HepG2 (cell line): ENCODE measurements at regions not wholly inside any gene's neighbourhood (a gene's known extent, or its start where the extent isn't known, plus 50 kb on each side); places are given as distances from the start of the nearest gene placed in this dataset.

ENCODE experiments used
- ATAC-seq: fragments of 200-7000 bp; cut with Tn5 transposase; 3 replicates; pipeline ENCODE4 v1.9.1; 2020; ENCODE audit warnings: mild to moderate bottlenecking, moderate library complexity
- BruUV-seq: library from RNA; stranded (reverse); fragments of 400-500 nt; replicated peaks from 2 replicates; lab custom pipeline; 2021; lab: Mats Ljungman, UMichigan
- CTCF ChIA-PET: fragments of 300-600 bp; formaldehyde crosslinking; extraction: SDS; loops from one replicate; lab custom pipeline; 2021; ENCODE audit warnings: low total read pairs, inconsistent platforms, low intra/inter-chr PET ratio; lab: Yijun Ruan, JAX
- POLR2A ChIA-PET: fragments of 350-600 bp; sonication (Branson Sonifier 250); formaldehyde crosslinking; loops from one replicate; lab custom pipeline; 2020; ENCODE audit warnings: antibody characterized with exemption, inconsistent platforms; lab: Yijun Ruan, JAX
- DNase-seq: peaks from one replicate; pipeline ENCODE4 v3.0.0-alpha.2; 2015; ENCODE audit warnings: low spot score
- FAIRE-seq: peaks from 3 replicates; lab custom pipeline; 2011; peaks lifted over from hg19 to GRCh38; lab: Jason Lieb, UNC
- H2AFZ ChIP-seq: one replicate; pipeline ENCODE4 v1.6.1; 2011; ENCODE audit warnings: low read length, inconsistent platforms
- H3K27ac ChIP-seq: fragments of 300-600 bp; 3 replicates; pipeline ENCODE4 v1.8.0; 2011; ENCODE audit warnings: mixed run types, mild to moderate bottlenecking, mixed read lengths, low read length, inconsistent platforms; ENCODE audit not compliant: insufficient read depth; ENCODE audit errors: extremely low read length
- H3K27me3 ChIP-seq, 2 experiments: fragments of 200-600 bp in 1 of 2; 2 replicates in 1 of 2; 3 replicates in 1 of 2; pipeline versions ENCODE4 v1.6.0 to v1.8.0; 2011; ENCODE audit warnings: low read length in 2 of 2, mild to moderate bottlenecking in 2 of 2, moderate library complexity in 2 of 2, inconsistent platforms in 1 of 2; ENCODE audit not compliant: insufficient read depth in 2 of 2, control insufficient read depth in 1 of 2
- H3K36me3 ChIP-seq, 2 experiments: fragments of 200-600 bp in 1 of 2; replicated peaks in 1 of 2; 2 replicates in 1 of 2; 3 replicates in 1 of 2; pipeline versions ENCODE4 v1.5.1 to v1.8.0; 2011; ENCODE audit warnings: low read length in 2 of 2, inconsistent platforms in 1 of 2; ENCODE audit not compliant: insufficient read depth in 2 of 2, control insufficient read depth in 1 of 2
- H3K4me1 ChIP-seq: 2 replicates; pipeline ENCODE4 v1.5.1; 2012; ENCODE audit warnings: low read length, inconsistent platforms; ENCODE audit not compliant: insufficient read depth
- H3K4me2 ChIP-seq: 2 replicates; pipeline ENCODE4 v1.6.0; 2011; ENCODE audit warnings: low read depth, low read length, inconsistent platforms
- H3K4me3 ChIP-seq, 3 experiments: fragments of 200-600 bp in 1 of 3; sonication (generic), shearing (Covaris generic) in 1 of 3; replicated peaks in 1 of 3; 2 replicates each; pipeline ENCODE4 v1.5.1; 2011 to 2016; ENCODE audit warnings: low read length in 3 of 3, inconsistent platforms in 2 of 3, low read depth in 2 of 3, mild to moderate bottlenecking in 2 of 3, control low read depth in 1 of 3, mixed read lengths in 1 of 3; ENCODE audit not compliant: insufficient read depth in 1 of 3
- H3K79me2 ChIP-seq: one replicate; pipeline ENCODE4 v1.6.1; 2011; ENCODE audit warnings: low read length, inconsistent platforms; ENCODE audit not compliant: insufficient read depth
- H3K9ac ChIP-seq: 2 replicates; pipeline ENCODE4 v1.6.0; 2011; ENCODE audit warnings: mild to moderate bottlenecking, low read depth, low read length, inconsistent platforms; ENCODE audit not compliant: insufficient read depth
- H3K9me3 ChIP-seq: 2 replicates; pipeline ENCODE4 v1.5.1; 2012; ENCODE audit warnings: mild to moderate bottlenecking, low read length
- H4K20me1 ChIP-seq: 2 replicates; pipeline ENCODE4 v1.6.0; 2011; ENCODE audit warnings: inconsistent platforms, mild to moderate bottlenecking, low read length, moderate library complexity; ENCODE audit not compliant: insufficient read depth
- CREB1 ChIP-seq, 2 experiments: fragments of 450-650 bp in 1 of 2; IDR thresholded peaks; 2 replicates each; pipeline ENCODE4 v1.6.1; 2016 to 2017; ENCODE audit warnings: control low read depth in 1 of 2, mild to moderate bottlenecking in 1 of 2, missing compliant biosample characterization in 1 of 2, missing genetic modification characterization in 1 of 2
- FOXC1 ChIP-seq: sonication (generic); formaldehyde crosslinking; IDR thresholded peaks from 2 replicates; pipeline ENCODE4 v1.8.0; 2022; ENCODE audit warnings: mild to moderate bottlenecking, missing genetic modification reagents, borderline replicate concordance
- KMT2A ChIP-seq: sonication (generic); formaldehyde crosslinking; IDR thresholded peaks from 2 replicates; pipeline ENCODE4 v1.4.0; 2020; ENCODE audit warnings: missing genetic modification reagents
- MNT ChIP-seq: fragments of 450-650 bp; IDR thresholded peaks from 2 replicates; pipeline ENCODE4 v1.6.1; 2016
- NFKBIZ ChIP-seq: IDR thresholded peaks from 2 replicates; pipeline ENCODE4 v1.6.1; 2018; ENCODE audit warnings: missing genetic modification reagents, missing compliant biosample characterization
- NR2C2 ChIP-seq: sonication (generic); formaldehyde crosslinking; IDR thresholded peaks from 2 replicates; pipeline ENCODE4 v1.4.0; 2020; ENCODE audit warnings: missing genetic modification reagents, mild to moderate bottlenecking, moderate library complexity, borderline replicate concordance
- PAX8 ChIP-seq: sonication (generic); formaldehyde crosslinking; IDR thresholded peaks from 2 replicates; pipeline ENCODE4 v1.8.0; 2022; ENCODE audit warnings: mild to moderate bottlenecking, missing genetic modification reagents, borderline replicate concordance
- ZNF543 ChIP-seq: sonication (generic); formaldehyde crosslinking; IDR thresholded peaks from 2 replicates; pipeline ENCODE4 v1.4.0; 2020; ENCODE audit warnings: mild to moderate bottlenecking, missing genetic modification reagents
- ZNF740 ChIP-seq: sonication (generic); formaldehyde crosslinking; IDR thresholded peaks from 2 replicates; pipeline ENCODE4 v1.4.0; 2020; ENCODE audit warnings: missing genetic modification reagents
- ZNF749 ChIP-seq: sonication (generic); formaldehyde crosslinking; IDR thresholded peaks from 2 replicates; pipeline ENCODE4 v1.8.0; 2022; ENCODE audit warnings: mild to moderate bottlenecking, missing genetic modification reagents, moderate library complexity, borderline replicate concordance
- in situ Hi-C: cut with HindIII; loops from 2 replicates; pipeline ENCODE4 v1.10.0; 2017; ENCODE audit warnings: low pct_unique_long_range_greater_than_20kb; ENCODE audit not compliant: extremely low pct_ligation_motif_present
- intact Hi-C: fragments of 100-400 bp; cut with micrococcal nuclease; formaldehyde crosslinking; loops from one replicate; pipeline ENCODE4 v1.10.0; 2022; ENCODE audit not compliant: unreplicated experiment
- TF ChIP-seq, protein P1 (sequence below): sonication (generic); formaldehyde crosslinking; IDR thresholded peaks from 2 replicates; pipeline ENCODE4 v1.8.0; 2022; ENCODE audit warnings: missing genetic modification reagents, mild to moderate bottlenecking, borderline replicate concordance
- TF ChIP-seq, protein P2 (sequence below): sonication (generic); formaldehyde crosslinking; IDR thresholded peaks from 2 replicates; pipeline ENCODE4 v1.4.0; 2020; ENCODE audit warnings: missing genetic modification reagents, low read depth, mild to moderate bottlenecking, borderline replicate concordance
- TF ChIP-seq, protein P3 (sequence below): sonication (generic); formaldehyde crosslinking; IDR thresholded peaks from 2 replicates; pipeline ENCODE4 v1.4.0; 2020; ENCODE audit warnings: missing genetic modification reagents

DNA sequence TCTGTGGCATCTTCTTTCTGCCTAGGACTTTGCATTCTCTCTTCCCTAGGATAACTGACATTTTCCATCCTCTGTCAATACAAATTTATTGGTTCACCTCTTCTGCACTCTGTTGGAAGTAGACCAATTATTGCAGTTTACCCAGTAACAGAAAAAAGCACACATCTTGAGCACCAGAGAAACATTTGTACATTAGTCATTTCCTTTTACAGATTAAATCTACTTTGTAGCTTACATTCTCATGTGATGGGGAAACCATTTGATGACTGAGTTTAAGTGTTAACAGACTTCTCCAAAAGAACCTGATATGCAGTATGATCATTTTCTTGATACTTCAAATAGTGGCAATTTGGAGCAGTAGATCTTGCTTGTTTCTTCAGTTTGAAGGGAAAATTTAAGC is 1098.8 kb downstream of the DTWD2 start:
- Histone ChIP-seq H3K79me2 (no peaks in the 10 kb centered on the region), H3K4me1 (no peaks in the 10 kb centered on the region), H2AFZ (no peak overlapping the region), H3K27me3 (no peaks in the 10 kb centered on the region), H3K36me3 (no peaks in the 10 kb centered on the region), H3K4me3 (no peak overlapping the region), H3K9ac (no peak overlapping the region), H4K20me1 (no peaks in the 10 kb centered on the region), H3K4me2 (no peak overlapping the region), H3K9me3 (no peaks in the 10 kb centered on the region), H3K27ac (no peak overlapping the region)
- in situ Hi-C loops = no loop called here
- no TSS peak for BruUV-seq
- ATAC-seq = no peak
- FAIRE-seq = no peak
- intact Hi-C loops = no loop called here
- ChIA-PET POLR2A (no interaction called here), CTCF (no interaction called here)
- DNase-seq = no peak
- TF ChIP-seq, protein P1, sequence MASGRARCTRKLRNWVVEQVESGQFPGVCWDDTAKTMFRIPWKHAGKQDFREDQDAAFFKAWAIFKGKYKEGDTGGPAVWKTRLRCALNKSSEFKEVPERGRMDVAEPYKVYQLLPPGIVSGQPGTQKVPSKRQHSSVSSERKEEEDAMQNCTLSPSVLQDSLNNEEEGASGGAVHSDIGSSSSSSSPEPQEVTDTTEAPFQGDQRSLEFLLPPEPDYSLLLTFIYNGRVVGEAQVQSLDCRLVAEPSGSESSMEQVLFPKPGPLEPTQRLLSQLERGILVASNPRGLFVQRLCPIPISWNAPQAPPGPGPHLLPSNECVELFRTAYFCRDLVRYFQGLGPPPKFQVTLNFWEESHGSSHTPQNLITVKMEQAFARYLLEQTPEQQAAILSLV (CRISPR knock-in tag) = no peak
- TF ChIP-seq, protein P2, sequence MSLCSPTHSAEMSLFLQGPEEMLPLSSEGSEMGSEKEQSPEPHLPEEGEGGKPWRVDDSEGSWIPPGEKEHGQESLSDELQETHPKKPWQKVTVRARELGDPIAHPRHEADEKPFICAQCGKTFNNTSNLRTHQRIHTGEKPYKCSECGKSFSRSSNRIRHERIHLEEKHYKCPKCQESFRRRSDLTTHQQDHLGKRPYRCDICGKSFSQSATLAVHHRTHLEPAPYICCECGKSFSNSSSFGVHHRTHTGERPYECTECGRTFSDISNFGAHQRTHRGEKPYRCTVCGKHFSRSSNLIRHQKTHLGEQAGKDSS = no peak
- TF ChIP-seq ZNF543 (no peak), FOXC1 (CRISPR knock-in tag) (no peak), NFKBIZ (CRISPR knock-in tag) (no peak), PAX8 (CRISPR knock-in tag) (no peak), NR2C2 (CRISPR knock-in tag) (no peak), ZNF749 (CRISPR knock-in tag) (no peak), CREB1 (IDR thresholded peaks at IDR 0.05) (no peak), CREB1 (CRISPR knock-in tag; IDR thresholded peaks at IDR 0.05) (no peak), KMT2A (CRISPR knock-in tag) (no peak), MNT (no peak), ZNF740 (CRISPR knock-in tag) (no peak)
- TF ChIP-seq, protein P3, sequence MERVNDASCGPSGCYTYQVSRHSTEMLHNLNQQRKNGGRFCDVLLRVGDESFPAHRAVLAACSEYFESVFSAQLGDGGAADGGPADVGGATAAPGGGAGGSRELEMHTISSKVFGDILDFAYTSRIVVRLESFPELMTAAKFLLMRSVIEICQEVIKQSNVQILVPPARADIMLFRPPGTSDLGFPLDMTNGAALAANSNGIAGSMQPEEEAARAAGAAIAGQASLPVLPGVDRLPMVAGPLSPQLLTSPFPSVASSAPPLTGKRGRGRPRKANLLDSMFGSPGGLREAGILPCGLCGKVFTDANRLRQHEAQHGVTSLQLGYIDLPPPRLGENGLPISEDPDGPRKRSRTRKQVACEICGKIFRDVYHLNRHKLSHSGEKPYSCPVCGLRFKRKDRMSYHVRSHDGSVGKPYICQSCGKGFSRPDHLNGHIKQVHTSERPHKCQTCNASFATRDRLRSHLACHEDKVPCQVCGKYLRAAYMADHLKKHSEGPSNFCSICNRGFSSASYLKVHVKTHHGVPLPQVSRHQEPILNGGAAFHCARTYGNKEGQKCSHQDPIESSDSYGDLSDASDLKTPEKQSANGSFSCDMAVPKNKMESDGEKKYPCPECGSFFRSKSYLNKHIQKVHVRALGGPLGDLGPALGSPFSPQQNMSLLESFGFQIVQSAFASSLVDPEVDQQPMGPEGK = no peak
